Esophagus muscularis mucosa (tissue), 4 donors: ENCODE measurements at regions not wholly inside any gene's neighbourhood (a gene's known extent, or its start where the extent isn't known, plus 50 kb on each side); places are given as distances from the start of the nearest gene placed in this dataset.

Experiments
- DNase-seq: peaks from one replicate; pipeline ENCODE4 v3.0.0-alpha.2; 2017; ENCODE audit errors: extremely low spot score
- H3K27ac ChIP-seq, 4 donors: fragments of 200-600 bp; sonication (generic); replicated peaks in 1 of 4; 1 replicate in 3 of 4; 2 replicates in 1 of 4; pipeline ENCODE4 v1.5.1; 2016 to 2019; ENCODE audit warnings: mild to moderate bottlenecking in 1 of 4
- H3K27me3 ChIP-seq, 4 donors: fragments of 200-600 bp; sonication (generic); one replicate each; pipeline versions ENCODE4 v1.5.1 to v1.6.0; 2016 to 2019
- H3K36me3 ChIP-seq, 4 donors: fragments of 200-600 bp; sonication (generic); one replicate each; pipeline ENCODE4 v1.5.1; 2016 to 2019
- H3K4me1 ChIP-seq, 4 donors: fragments of 200-600 bp; sonication (generic); one replicate each; pipeline ENCODE4 v1.5.1; 2016 to 2019
- H3K4me3 ChIP-seq, 4 donors: fragments of 200-600 bp; sonication (generic); 1 replicate in 2 of 4; 2 replicates in 2 of 4; pipeline ENCODE4 v1.5.1; 2016 to 2019; ENCODE audit warnings: mild to moderate bottlenecking in 4 of 4, moderate library complexity in 1 of 4
- H3K9me3 ChIP-seq, 4 donors: fragments of 200-600 bp; sonication (generic); 1 replicate in 3 of 4; 2 replicates in 1 of 4; pipeline ENCODE4 v1.5.1; 2016 to 2019
- EP300 ChIP-seq: sonication (generic); formaldehyde crosslinking; IDR thresholded peaks from one replicate; pipeline ENCODE4 v1.6.1; 2017; ENCODE audit warnings: antibody characterized with exemption
- POLR2A ChIP-seq: fragments of 450-650 bp; IDR thresholded peaks from one replicate; pipeline ENCODE4 v1.6.1; 2017; ENCODE audit warnings: antibody characterized with exemption, moderate library complexity, mild to moderate bottlenecking, low read depth
- POLR2AphosphoS5 ChIP-seq, 2 donors: sonication (generic); formaldehyde crosslinking; IDR thresholded peaks; one replicate each; pipeline ENCODE4 v1.6.1; 2017; ENCODE audit warnings: antibody characterized with exemption in 2 of 2
- WGBS: methylation state at CpG from one replicate; pipeline ENCODE4 v1.1.5; 2018; 5-methylcytosine and 5-hydroxymethylcytosine counted together
- intact Hi-C: fragments of 100-400 bp; cut with DNase I; formaldehyde crosslinking; loops from one replicate; pipeline ENCODE4 v1.15.1; 2023
- TF ChIP-seq, protein P1 (sequence below), 3 experiments: fragments of 200-600 bp in 2 of 3; fragments of 450-650 bp in 1 of 3; sonication (generic) in 2 of 3; IDR thresholded peaks; one replicate each; pipeline ENCODE4 v1.5.1; 2017 to 2019; ENCODE audit warnings: antibody characterized with exemption in 3 of 3, mild to moderate bottlenecking in 2 of 3, moderate library complexity in 1 of 3

DNA sequence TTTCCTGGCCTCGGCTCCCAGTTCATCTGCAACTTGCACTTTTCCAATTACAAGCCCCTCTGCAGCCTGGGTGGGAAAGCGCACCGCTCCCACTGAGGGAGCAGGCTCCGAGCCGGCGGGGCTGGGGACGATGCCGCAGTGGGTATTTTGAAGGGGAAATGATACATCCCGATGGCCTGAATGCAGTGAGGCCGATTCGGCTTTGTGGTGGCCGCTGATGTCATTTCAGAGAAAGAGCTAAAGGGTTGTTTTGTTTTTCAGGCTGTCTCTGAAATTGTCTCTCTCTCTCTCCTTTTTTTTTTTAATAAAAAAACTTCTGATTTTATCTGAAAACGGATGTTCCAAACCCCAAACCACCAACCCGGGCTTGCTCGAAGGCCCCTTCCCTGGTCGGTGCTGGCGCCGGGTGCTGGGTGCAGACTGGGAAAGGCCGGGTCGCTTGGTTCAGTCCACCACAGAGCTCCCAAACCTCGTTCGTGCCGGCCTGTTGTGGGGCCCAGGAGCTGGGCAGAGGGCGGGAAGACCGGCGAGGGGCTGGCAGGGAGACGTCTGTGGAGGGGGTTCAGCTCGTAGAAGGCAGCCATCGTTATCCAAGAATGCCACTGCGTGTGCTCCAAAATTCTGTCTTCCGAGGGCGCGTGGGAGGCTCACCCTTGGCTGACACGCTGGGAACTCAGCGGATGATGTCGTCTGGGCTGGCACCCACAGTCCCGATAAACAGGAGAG, 102.8 kb downstream of the FOXL1 start:
- no peaks in the 10 kb centered on the region for H3K36me3 ChIP-seq
- peak overlapping the region; percentile 22 to 57 (median 42) for H3K27ac ChIP-seq
- intact Hi-C loops: no loop called here
- no peak overlapping the region for H3K4me3 ChIP-seq
- 71% methylated on average over 36 of the region's 37 CpGs for WGBS
- no peaks in the 10 kb centered on the region for H3K9me3 ChIP-seq
- no peak for DNase-seq
- TF ChIP-seq, protein P1, sequence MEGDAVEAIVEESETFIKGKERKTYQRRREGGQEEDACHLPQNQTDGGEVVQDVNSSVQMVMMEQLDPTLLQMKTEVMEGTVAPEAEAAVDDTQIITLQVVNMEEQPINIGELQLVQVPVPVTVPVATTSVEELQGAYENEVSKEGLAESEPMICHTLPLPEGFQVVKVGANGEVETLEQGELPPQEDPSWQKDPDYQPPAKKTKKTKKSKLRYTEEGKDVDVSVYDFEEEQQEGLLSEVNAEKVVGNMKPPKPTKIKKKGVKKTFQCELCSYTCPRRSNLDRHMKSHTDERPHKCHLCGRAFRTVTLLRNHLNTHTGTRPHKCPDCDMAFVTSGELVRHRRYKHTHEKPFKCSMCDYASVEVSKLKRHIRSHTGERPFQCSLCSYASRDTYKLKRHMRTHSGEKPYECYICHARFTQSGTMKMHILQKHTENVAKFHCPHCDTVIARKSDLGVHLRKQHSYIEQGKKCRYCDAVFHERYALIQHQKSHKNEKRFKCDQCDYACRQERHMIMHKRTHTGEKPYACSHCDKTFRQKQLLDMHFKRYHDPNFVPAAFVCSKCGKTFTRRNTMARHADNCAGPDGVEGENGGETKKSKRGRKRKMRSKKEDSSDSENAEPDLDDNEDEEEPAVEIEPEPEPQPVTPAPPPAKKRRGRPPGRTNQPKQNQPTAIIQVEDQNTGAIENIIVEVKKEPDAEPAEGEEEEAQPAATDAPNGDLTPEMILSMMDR (IDR thresholded peaks at IDR 0.05): no peak
- no peak for TF ChIP-seq EP300
- no peak for TF ChIP-seq POLR2AphosphoS5 (IDR thresholded peaks at IDR 0.05)
- no peak for TF ChIP-seq POLR2A
- H3K27me3 ChIP-seq: peaks cover 0 to 68% (median 0%) of the 10 kb centered on the region in 4 donors
- H3K4me1 ChIP-seq: peaks cover 0 to 5% (median 2%) of the 10 kb centered on the region in 4 donors

DNA sequence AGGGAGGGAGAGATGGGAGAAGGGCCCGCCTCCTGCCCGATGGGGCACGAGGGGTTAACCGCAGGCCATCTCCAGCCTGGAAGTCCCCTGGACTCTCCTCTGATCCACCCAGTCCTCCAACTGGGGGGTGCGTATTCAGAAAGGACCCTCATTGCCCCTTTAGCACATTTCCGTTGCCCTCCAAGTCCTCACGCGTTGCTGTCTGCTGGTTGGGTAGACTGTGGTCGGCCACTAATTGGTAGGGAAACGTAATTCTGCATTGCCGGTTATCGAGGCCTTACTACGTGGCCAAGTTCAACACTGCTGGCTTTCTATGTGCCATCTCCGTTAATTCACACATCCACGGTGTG, 103.4 kb downstream of the FOXL1 start:
- H3K4me3 ChIP-seq: no peak overlapping the region
- no peaks in the 10 kb centered on the region for H3K9me3 ChIP-seq
- DNase-seq: no peak
- intact Hi-C loops: no loop called here
- peaks cover 0 to 5% (median 2%) of the 10 kb centered on the region in 4 donors for H3K4me1 ChIP-seq
- H3K27me3 ChIP-seq: peaks cover 0 to 62% (median 0%) of the 10 kb centered on the region in 4 donors
- no peaks in the 10 kb centered on the region for H3K36me3 ChIP-seq
- H3K27ac ChIP-seq: peak overlapping the region in 3 of 4 donors; percentile 10 to 57 (median 30)
- TF ChIP-seq POLR2AphosphoS5 (IDR thresholded peaks at IDR 0.05) (no peak), EP300 (no peak), POLR2A (no peak)
- TF ChIP-seq, protein P1 (IDR thresholded peaks at IDR 0.05): no peak
- WGBS: 90% methylated on average over 14 of the region's 15 CpGs

DNA sequence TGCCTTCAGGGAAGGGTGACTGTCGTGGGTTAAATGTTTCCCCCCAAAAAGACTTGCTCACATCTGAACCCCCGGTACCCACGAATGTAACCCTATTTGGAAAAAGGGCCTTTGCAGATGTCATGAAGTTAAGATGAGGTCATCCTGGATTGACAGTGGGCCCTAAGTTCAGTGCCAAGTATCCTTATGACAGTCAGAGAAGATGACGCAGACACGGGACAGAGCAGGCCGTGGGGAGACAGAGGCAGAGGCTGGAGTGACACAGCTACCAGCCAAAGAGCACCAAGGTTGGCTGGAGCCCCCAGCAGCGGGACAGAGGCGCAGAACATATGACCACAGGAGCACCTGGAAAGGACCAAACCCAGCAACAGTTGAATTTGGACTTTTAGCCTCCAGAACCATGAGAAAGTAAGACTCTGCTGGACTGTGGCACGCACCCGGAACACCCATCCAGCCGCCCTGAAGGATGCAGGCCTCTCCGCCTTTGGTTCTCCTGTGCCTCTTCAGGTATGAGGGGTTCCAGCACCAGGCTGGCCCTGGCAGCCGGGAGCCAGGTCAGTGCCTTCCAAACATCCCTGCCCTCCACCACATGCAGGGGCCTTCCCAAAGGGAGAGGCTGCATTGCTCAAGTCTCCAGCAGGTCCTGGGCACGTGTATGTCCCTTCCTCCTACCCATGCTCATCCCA, 104.0 kb downstream of the FOXL1 start:
- TF ChIP-seq, protein P1 (IDR thresholded peaks at IDR 0.05): no peak
- TF ChIP-seq EP300 (no peak), POLR2AphosphoS5 (IDR thresholded peaks at IDR 0.05) (no peak), POLR2A (no peak)
- Histone ChIP-seq H3K4me1 (peaks cover 0 to 5% (median 2%) of the 10 kb centered on the region in 4 donors), H3K36me3 (no peaks in the 10 kb centered on the region), H3K27ac (peak overlapping the region in 2 of 4 donors; percentile 10 to 57), H3K27me3 (peaks cover 0 to 60% (median 0%) of the 10 kb centered on the region in 4 donors), H3K9me3 (no peaks in the 10 kb centered on the region), H3K4me3 (no peak overlapping the region)
- no peak for DNase-seq
- WGBS: 91% methylated on average over 9 of the region's 14 CpGs
- intact Hi-C loops: no loop called here

DNA sequence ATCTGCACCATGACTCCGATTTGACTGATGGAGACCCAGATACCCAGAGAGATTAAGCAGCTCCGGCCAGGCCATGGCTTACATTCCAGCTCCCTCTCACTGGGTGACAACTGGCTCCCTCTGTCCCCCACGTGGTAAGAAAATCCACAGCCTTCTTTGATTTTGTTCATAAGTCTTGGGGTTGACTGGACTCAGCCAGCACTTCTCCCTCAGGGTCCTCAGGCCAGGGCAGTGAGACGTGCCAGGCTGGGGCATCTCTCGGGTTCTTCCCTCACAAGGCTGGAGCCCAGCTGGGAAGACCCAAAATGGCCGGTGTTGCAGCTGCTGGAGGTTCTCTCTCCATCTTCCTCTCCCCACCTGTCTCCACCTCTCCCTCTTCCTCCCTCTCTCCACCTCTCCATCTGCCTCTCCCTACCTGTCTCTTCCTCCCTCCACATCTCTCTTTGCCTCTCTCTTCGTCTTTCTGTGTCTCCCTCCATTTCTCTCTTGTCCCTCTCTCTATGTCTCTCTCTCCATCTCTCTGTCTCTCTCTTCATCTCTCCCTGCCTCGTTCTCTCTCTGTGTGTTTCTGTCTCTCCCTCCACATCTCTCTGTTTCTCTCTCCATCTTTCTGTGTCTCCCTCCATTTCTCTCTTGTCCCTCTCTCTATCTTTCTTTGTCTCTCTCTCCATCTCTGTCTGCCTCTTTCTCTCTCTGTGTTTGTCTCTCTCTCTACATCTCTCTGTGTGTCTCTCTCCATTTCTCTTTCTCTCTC, 105.3 kb downstream of the FOXL1 start:
- intact Hi-C loops: no loop called here
- Histone ChIP-seq H3K27ac (no peak overlapping the region), H3K4me3 (no peak overlapping the region)

More for the DNA sequence above, 105.3 kb downstream of the FOXL1 start:
- Histone ChIP-seq H3K4me1 (peaks cover 0 to 5% (median 2%) of the 10 kb centered on the region in 4 donors), H3K27me3 (peaks cover 0 to 53% (median 0%) of the 10 kb centered on the region in 4 donors), H3K9me3 (no peaks in the 10 kb centered on the region), H3K36me3 (no peaks in the 10 kb centered on the region)
- 67% methylated on average over 8 of the region's 8 CpGs for WGBS
- DNase-seq: no peak
- no peak for TF ChIP-seq EP300
- no peak for TF ChIP-seq POLR2A
- TF ChIP-seq, protein P1 (IDR thresholded peaks at IDR 0.05): no peak
- TF ChIP-seq POLR2AphosphoS5 (IDR thresholded peaks at IDR 0.05): no peak
